Skin of body (tissue), 1 donor: ENCODE measurements at regions not wholly inside any gene's neighbourhood (a gene's known extent, or its start where the extent isn't known, plus 50 kb on each side); places are given as distances from the start of the nearest gene placed in this dataset.

ENCODE experiments used
- DNase-seq: peaks from one replicate; lab custom pipeline; 2025; lab: John Stamatoyannopoulos, UW

GRCh38 chr9:94159069-94159939 is 75.0 kb downstream of the PTPDC1 start:
- DNase-seq: peak; percentile 43

GRCh38 chr9:94160594-94161501 is 76.6 kb downstream of the PTPDC1 start:
- DNase-seq: no peak

GRCh38 chr9:94161673-94162072 is 77.4 kb downstream of the PTPDC1 start:
- no peak for DNase-seq

- DNase-seq: no peak
Observed at GRCh38 chr9:94164806-94165549, 80.7 kb downstream of the PTPDC1 start.

- peak; percentile 99 for DNase-seq
Observed at GRCh38 chr9:94165592-94166235, 81.5 kb downstream of the PTPDC1 start.

- DNase-seq: peak; percentile 99
Observed at GRCh38 chr9:94166236-94166975, 82.1 kb downstream of the PTPDC1 start.

- peak; percentile 85 for DNase-seq
Observed at GRCh38 chr9:94166976-94167346, 82.7 kb downstream of the PTPDC1 start.

GRCh38 chr9:94167376-94167890 is 83.2 kb downstream of the PTPDC1 start:
- DNase-seq: peak; percentile 37

GRCh38 chr9:94168203-94169000 is 84.1 kb downstream of the PTPDC1 start:
- DNase-seq: peak; percentile 5

- DNase-seq: no peak
Observed at GRCh38 chr9:94169968-94170367, 85.7 kb downstream of the PTPDC1 start.

GRCh38 chr9:94173632-94174031 is 85.5 kb upstream of the ZNF169 start:
- no peak for DNase-seq

- DNase-seq: no peak
Observed at GRCh38 chr9:94174164-94174563, 84.9 kb upstream of the ZNF169 start.

- DNase-seq: no peak
Observed at GRCh38 chr9:94175669-94176068, 83.4 kb upstream of the ZNF169 start.

- DNase-seq: no peak
Observed at GRCh38 chr9:94176608-94177007, 82.5 kb upstream of the ZNF169 start.

- no peak for DNase-seq
Observed at GRCh38 chr9:94178927-94179326, 80.2 kb upstream of the ZNF169 start.

GRCh38 chr9:94181408-94182181 is 77.5 kb upstream of the ZNF169 start:
- DNase-seq: no peak

- DNase-seq: no peak
Observed at GRCh38 chr9:94182532-94182931, 76.6 kb upstream of the ZNF169 start.

- no peak for DNase-seq
Observed at GRCh38 chr9:94183240-94183999, 75.7 kb upstream of the ZNF169 start.
